SK-N-SH (cell line): ENCODE measurements at regions not wholly inside any gene's neighbourhood (a gene's known extent, or its start where the extent isn't known, plus 50 kb on each side); places are given as distances from the start of the nearest gene placed in this dataset.

Experiments used
- CTCF ChIA-PET: fragments of 300-600, 350-600 bp; formaldehyde crosslinking; extraction: SDS; loops from one replicate; lab custom pipeline; 2021; lab: Yijun Ruan, JAX
- POLR2A ChIA-PET: fragments of 350-600 bp; sonication (Branson Sonifier 250); formaldehyde crosslinking; extraction: SDS; loops from one replicate; lab custom pipeline; 2020; ENCODE audit warnings: antibody characterized with exemption, inconsistent platforms; lab: Yijun Ruan, JAX
- DNase-seq: peaks from one replicate; pipeline ENCODE4 v3.0.0; 2012
- H2AFZ ChIP-seq: fragments of 200-600 bp; sonication (generic); 2 replicates; pipeline ENCODE4 v1.8.1; 2016; ENCODE audit warnings: antibody characterized with exemption, mild to moderate bottlenecking, low read depth
- H3F3A ChIP-seq: fragments of 200-600 bp; sonication (generic); replicated peaks from 2 replicates; pipeline ENCODE3; 2016; ENCODE audit warnings: antibody characterized with exemption, mild to moderate bottlenecking; ENCODE audit not compliant: insufficient read depth
- H3K27ac ChIP-seq, 2 experiments: fragments of 200-500 bp in 1 of 2; fragments of 200-600 bp in 1 of 2; sonication (Bioruptor generic) in 1 of 2; sonication (generic), shearing (Covaris generic) in 1 of 2; 2 replicates each; pipeline versions ENCODE4 v1.5.1 to v1.6.1; 2014 to 2016; ENCODE audit warnings: low read depth in 2 of 2, inconsistent platforms in 1 of 2, low read length in 1 of 2, mild to moderate bottlenecking in 1 of 2, mixed read lengths in 1 of 2
- H3K27me3 ChIP-seq: fragments of 200-600 bp; sonication (generic), shearing (Covaris generic); 2 replicates; pipeline ENCODE4 v1.6.1; 2016; ENCODE audit warnings: mixed run types; ENCODE audit not compliant: insufficient read depth
- H3K36me3 ChIP-seq, 2 experiments: fragments of 200-500 bp in 1 of 2; fragments of 200-600 bp in 1 of 2; sonication (Bioruptor generic) in 1 of 2; sonication (generic) in 1 of 2; replicated peaks in 1 of 2; 2 replicates each; pipeline versions ENCODE3 to v1.5.1; 2014 to 2016; ENCODE audit warnings: low read length in 1 of 2, mild to moderate bottlenecking in 1 of 2; ENCODE audit not compliant: insufficient read depth in 2 of 2, control insufficient read depth in 1 of 2
- H3K4me1 ChIP-seq, 2 experiments: fragments of 200-500 bp in 1 of 2; fragments of 200-600 bp in 1 of 2; sonication (Bioruptor generic) in 1 of 2; sonication (generic), shearing (Covaris generic) in 1 of 2; 2 replicates each; pipeline versions ENCODE4 v1.5.1 to v1.6.1; 2014 to 2016; ENCODE audit warnings: low read depth in 1 of 2, low read length in 1 of 2, mixed run types in 1 of 2; ENCODE audit not compliant: insufficient read depth in 2 of 2, control insufficient read depth in 1 of 2
- H3K4me2 ChIP-seq: fragments of 200-600 bp; sonication (generic), shearing (Covaris generic); 2 replicates; pipeline ENCODE4 v1.6.1; 2017; ENCODE audit warnings: mixed run types
- H3K4me3 ChIP-seq, 2 experiments: fragments of 200-500 bp in 1 of 2; fragments of 200-600 bp in 1 of 2; sonication (Bioruptor generic) in 1 of 2; sonication (generic), shearing (Covaris generic) in 1 of 2; 2 replicates each; pipeline versions ENCODE4 v1.5.1 to v1.8.1; 2014 to 2016; ENCODE audit warnings: low read depth in 2 of 2, inconsistent platforms in 1 of 2, low read length in 1 of 2, mild to moderate bottlenecking in 1 of 2, mixed read lengths in 1 of 2, moderate library complexity in 1 of 2
- H3K79me2 ChIP-seq: fragments of 200-600 bp; sonication (generic); 2 replicates; pipeline ENCODE4 v1.8.1; 2017; ENCODE audit warnings: mild to moderate bottlenecking; ENCODE audit not compliant: insufficient read depth
- H3K9ac ChIP-seq: fragments of 200-600 bp; sonication (generic); 2 replicates; pipeline ENCODE4 v1.6.1; 2017; ENCODE audit warnings: mixed run types
- H3K9me2 ChIP-seq: fragments of 200-600 bp; sonication (generic); 2 replicates; pipeline ENCODE4 v1.6.1; 2017; ENCODE audit warnings: mixed run types
- H3K9me3 ChIP-seq: fragments of 200-600 bp; sonication (generic); 2 replicates; pipeline ENCODE4 v1.6.1; 2017; ENCODE audit warnings: mixed run types, mild to moderate bottlenecking, moderate library complexity
- H4K20me1 ChIP-seq: fragments of 200-600 bp; sonication (generic); 2 replicates; pipeline ENCODE4 v1.6.1; 2017; ENCODE audit warnings: mild to moderate bottlenecking, mixed run types; ENCODE audit not compliant: insufficient read depth
- CHD2 ChIP-seq: fragments of 150-350 bp; IDR thresholded peaks from 2 replicates; pipeline ENCODE4 v1.6.1; 2018; ENCODE audit warnings: low read length; ENCODE audit not compliant: partially characterized antibody
- ELF1 ChIP-seq: IDR thresholded peaks from 2 replicates; pipeline ENCODE4 v1.4.0; 2012
- FOXM1 ChIP-seq: IDR thresholded peaks from 2 replicates; pipeline ENCODE4 v1.4.0; 2012; ENCODE audit warnings: low read depth, mild to moderate bottlenecking
- GATA2 ChIP-seq: sonication (generic); formaldehyde crosslinking; IDR thresholded peaks from 2 replicates; pipeline ENCODE4 v1.5.0; 2020; ENCODE audit warnings: mild to moderate bottlenecking, missing genetic modification reagents
- JUND ChIP-seq: IDR thresholded peaks from 2 replicates; pipeline ENCODE4 v1.4.0; 2012
- MEF2A ChIP-seq: IDR thresholded peaks from 2 replicates; pipeline ENCODE4 v1.4.0; 2012; ENCODE audit warnings: low read depth, borderline replicate concordance
- NRF1 ChIP-seq: IDR thresholded peaks from 2 replicates; pipeline ENCODE4 v1.6.1; 2012; ENCODE audit warnings: low read depth, mild to moderate bottlenecking, low read length
- RCOR1 ChIP-seq: fragments of 150-350 bp; IDR thresholded peaks from 2 replicates; pipeline ENCODE4 v1.6.1; 2017; ENCODE audit warnings: antibody characterized with exemption, low read length
- SIN3A ChIP-seq: IDR thresholded peaks from 2 replicates; pipeline ENCODE4 v1.6.1; 2012; ENCODE audit warnings: low read depth, mild to moderate bottlenecking, low read length, moderate library complexity, borderline replicate concordance
- TEAD4 ChIP-seq: IDR thresholded peaks from 2 replicates; pipeline ENCODE4 v1.4.0; 2012; ENCODE audit warnings: mild to moderate bottlenecking, borderline replicate concordance; ENCODE audit not compliant: insufficient read depth
- WGBS: methylation state at CpG from one replicate; pipeline ENCODE4 v1.1.6; 2017; ENCODE audit warnings: low lambda C conversion rate; 5-methylcytosine and 5-hydroxymethylcytosine counted together
- TF ChIP-seq, protein P1 (sequence below): IDR thresholded peaks from 2 replicates; pipeline ENCODE4 v1.4.0; 2012; ENCODE audit warnings: low read depth
- TF ChIP-seq, protein P2 (sequence below): fragments of 150-350 bp; IDR thresholded peaks from 2 replicates; pipeline ENCODE4 v1.6.1; 2017; ENCODE audit warnings: antibody characterized with exemption, low read length, low read depth, borderline replicate concordance
- TF ChIP-seq, protein P3 (sequence below): IDR thresholded peaks from 2 replicates; pipeline ENCODE4 v1.4.0; 2012; ENCODE audit warnings: low read depth, borderline replicate concordance

DNA sequence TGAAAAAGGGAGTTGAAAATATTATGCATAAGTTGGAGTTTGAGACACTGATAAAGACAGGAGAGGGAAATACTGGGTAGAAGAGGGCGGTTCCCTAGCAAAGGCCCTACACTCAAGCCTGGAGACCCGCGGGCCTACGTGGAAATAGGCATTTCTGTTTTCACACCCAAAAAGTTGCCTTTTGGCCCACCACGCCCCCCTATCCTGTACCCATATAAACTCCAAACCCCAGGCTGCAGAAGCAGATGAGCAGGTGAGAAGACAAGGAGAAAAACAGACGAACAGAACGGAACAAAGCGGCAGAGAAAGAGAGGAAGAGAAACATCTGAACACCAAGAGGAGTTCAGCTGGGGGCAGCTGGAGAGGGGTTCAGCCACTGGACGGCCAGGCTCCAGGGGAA is 177.9 kb downstream of the GALC start:
- no peak for DNase-seq
- ChIA-PET CTCF (interaction anchor here (1.2 kb wide), 1 partner anchor 10 kb away, joined by 4 read pairs; no protein-coding TSS in a partner anchor), POLR2A (no interaction called here)
- Histone ChIP-seq H2AFZ (no peak overlapping the region), H3K4me3 (no peak overlapping the region), H3K27me3 (no peaks in the 10 kb centered on the region), H3K79me2 (no peaks in the 10 kb centered on the region), H3K9me2 (no peaks in the 10 kb centered on the region), H4K20me1 (no peaks in the 10 kb centered on the region), H3K27ac (no peak overlapping the region), H3K9ac (no peak overlapping the region), H3K36me3 (no peaks in the 10 kb centered on the region), H3K4me2 (no peak overlapping the region), H3F3A (no peaks in the 10 kb centered on the region), H3K4me1 (no peaks in the 10 kb centered on the region), H3K9me3 (no peaks in the 10 kb centered on the region)
- TF ChIP-seq JUND (no peak), CHD2 (no peak), RCOR1 (no peak), TEAD4 (no peak)
- TF ChIP-seq, protein P1, sequence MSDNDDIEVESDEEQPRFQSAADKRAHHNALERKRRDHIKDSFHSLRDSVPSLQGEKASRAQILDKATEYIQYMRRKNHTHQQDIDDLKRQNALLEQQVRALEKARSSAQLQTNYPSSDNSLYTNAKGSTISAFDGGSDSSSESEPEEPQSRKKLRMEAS: no peak
- WGBS: 45% methylated on average over 9 of the region's 9 CpGs

DNA sequence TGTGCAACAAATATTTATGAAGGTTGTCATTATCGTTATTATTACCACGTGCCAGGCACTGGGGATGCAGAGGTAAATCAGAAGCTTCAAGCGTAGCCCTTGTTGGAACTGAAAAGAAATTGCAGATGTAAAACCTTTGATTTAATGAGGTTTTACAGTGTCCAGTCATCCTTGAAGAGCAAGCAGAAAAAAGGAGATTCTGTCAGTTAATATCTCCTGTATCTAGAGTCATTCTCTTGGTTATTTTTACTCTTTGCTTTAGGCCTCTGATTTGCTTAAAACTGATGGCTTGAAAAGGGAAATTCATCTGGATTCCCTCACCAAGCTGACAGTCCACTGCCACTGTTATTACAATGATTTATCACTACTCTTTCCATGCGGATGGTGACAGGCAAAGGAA is 179.3 kb downstream of the GALC start:
- DNase-seq: no peak
- no peaks in the 10 kb centered on the region for H3K27me3 ChIP-seq
- no peaks in the 10 kb centered on the region for H4K20me1 ChIP-seq
- 12% methylated on average over 4 of the region's 4 CpGs for WGBS
- POLR2A ChIA-PET: no interaction called here
- TF ChIP-seq, protein P1: no peak
- TF ChIP-seq CHD2 (no peak), JUND (no peak), NRF1 (no peak), TEAD4 (no peak), SIN3A (no peak), ELF1 (no peak), FOXM1 (no peak), MEF2A (no peak), RCOR1 (no peak), GATA2 (CRISPR knock-in tag) (no peak)
- TF ChIP-seq, protein P2, sequence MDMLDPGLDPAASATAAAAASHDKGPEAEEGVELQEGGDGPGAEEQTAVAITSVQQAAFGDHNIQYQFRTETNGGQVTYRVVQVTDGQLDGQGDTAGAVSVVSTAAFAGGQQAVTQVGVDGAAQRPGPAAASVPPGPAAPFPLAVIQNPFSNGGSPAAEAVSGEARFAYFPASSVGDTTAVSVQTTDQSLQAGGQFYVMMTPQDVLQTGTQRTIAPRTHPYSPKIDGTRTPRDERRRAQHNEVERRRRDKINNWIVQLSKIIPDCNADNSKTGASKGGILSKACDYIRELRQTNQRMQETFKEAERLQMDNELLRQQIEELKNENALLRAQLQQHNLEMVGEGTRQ: no peak
- TF ChIP-seq, protein P3, sequence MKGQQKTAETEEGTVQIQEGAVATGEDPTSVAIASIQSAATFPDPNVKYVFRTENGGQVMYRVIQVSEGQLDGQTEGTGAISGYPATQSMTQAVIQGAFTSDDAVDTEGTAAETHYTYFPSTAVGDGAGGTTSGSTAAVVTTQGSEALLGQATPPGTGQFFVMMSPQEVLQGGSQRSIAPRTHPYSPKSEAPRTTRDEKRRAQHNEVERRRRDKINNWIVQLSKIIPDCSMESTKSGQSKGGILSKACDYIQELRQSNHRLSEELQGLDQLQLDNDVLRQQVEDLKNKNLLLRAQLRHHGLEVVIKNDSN: no peak
- no peak overlapping the region for H3K27ac ChIP-seq
- no peaks in the 10 kb centered on the region for H3F3A ChIP-seq
- H2AFZ ChIP-seq: no peak overlapping the region
- H3K9me2 ChIP-seq: no peaks in the 10 kb centered on the region
- no peaks in the 10 kb centered on the region for H3K4me1 ChIP-seq
- H3K79me2 ChIP-seq: no peaks in the 10 kb centered on the region
- CTCF ChIA-PET: interaction anchor here (1.0 to 1.7 kb wide), 4 partner anchors 9 to 84 kb away, joined by 4 to 8 read pairs (median 4); no protein-coding TSS in a partner anchor
- H3K4me2 ChIP-seq: no peak overlapping the region
- H3K9ac ChIP-seq: no peak overlapping the region
- no peaks in the 10 kb centered on the region for H3K9me3 ChIP-seq
- no peaks in the 10 kb centered on the region for H3K36me3 ChIP-seq
- H3K4me3 ChIP-seq: no peak overlapping the region
